NCI-H226 (cell line): ENCODE measurements at regions not wholly inside any gene's neighbourhood (a gene's known extent, or its start where the extent isn't known, plus 50 kb on each side); places are given as distances from the start of the nearest gene placed in this dataset.
"Not testable (repeated sequence)": the region's sequence is repeated elsewhere in the genome, so short reads cannot be mapped to it uniquely, and the experiment has no call there.

Source experiments
- DNase-seq: peaks from one replicate; pipeline ENCODE4 v3.0.0-alpha.2; 2015

GRCh38 chr2:138324068-138324771, 177.3 kb upstream of the SPOPL start:
- DNase-seq = no peak

- DNase-seq = no peak
Measured at GRCh38 chr2:138327967-138328366, 173.6 kb upstream of the SPOPL start.

- no peak for DNase-seq
Measured at GRCh38 chr2:138329162-138329561, 172.4 kb upstream of the SPOPL start.

- no peak for DNase-seq
Measured at GRCh38 chr2:138329591-138329990, 172.0 kb upstream of the SPOPL start.

GRCh38 chr2:138333121-138333520, 168.4 kb upstream of the SPOPL start:
- no peak for DNase-seq

GRCh38 chr2:138333677-138334076, 167.9 kb upstream of the SPOPL start:
- no peak for DNase-seq

- DNase-seq = no peak
Measured at GRCh38 chr2:138334323-138334722, 167.2 kb upstream of the SPOPL start.

- DNase-seq = no peak
Measured at GRCh38 chr2:138335036-138335435, 166.5 kb upstream of the SPOPL start.

- DNase-seq = no peak
Measured at GRCh38 chr2:138336146-138336545, 165.4 kb upstream of the SPOPL start.

GRCh38 chr2:138355244-138355643, 146.3 kb upstream of the SPOPL start:
- no peak for DNase-seq

GRCh38 chr2:138356178-138356577, 145.4 kb upstream of the SPOPL start:
- DNase-seq = peak; percentile 14

- DNase-seq = no peak
Measured at GRCh38 chr2:138359532-138359931, 142.0 kb upstream of the SPOPL start.

GRCh38 chr2:138364554-138365162, 136.9 kb upstream of the SPOPL start:
- DNase-seq = peak; percentile 43

- DNase-seq = no peak
Measured at GRCh38 chr2:138365581-138365980, 136.0 kb upstream of the SPOPL start.

- DNase-seq = no peak
Measured at GRCh38 chr2:138369856-138370255, 131.7 kb upstream of the SPOPL start.

- DNase-seq = peak; percentile 11
Measured at GRCh38 chr2:138373993-138374408, 127.6 kb upstream of the SPOPL start.

GRCh38 chr2:138381373-138381772, 120.2 kb upstream of the SPOPL start:
- no peak for DNase-seq

GRCh38 chr2:138382672-138383071, 118.9 kb upstream of the SPOPL start:
- no peak for DNase-seq

GRCh38 chr2:138386191-138386590, 115.4 kb upstream of the SPOPL start:
- not testable (repeated sequence) for DNase-seq

- DNase-seq = no peak
Measured at GRCh38 chr2:138389063-138389462, 112.5 kb upstream of the SPOPL start.

- no peak for DNase-seq
Measured at GRCh38 chr2:138390316-138390945, 111.1 kb upstream of the SPOPL start.

GRCh38 chr2:138391946-138392345, 109.6 kb upstream of the SPOPL start:
- no peak for DNase-seq

GRCh38 chr2:138395565-138396306, 105.8 kb upstream of the SPOPL start:
- DNase-seq = peak; percentile 75

GRCh38 chr2:138396843-138397242, 104.7 kb upstream of the SPOPL start:
- no peak for DNase-seq
